Transverse colon (tissue), 4 donors: ENCODE measurements at regions not wholly inside any gene's neighbourhood (a gene's known extent, or its start where the extent isn't known, plus 50 kb on each side); places are given as distances from the start of the nearest gene placed in this dataset.

Source experiments
- CTCF ChIP-seq, 5 experiments: fragments of 200-600 bp in 3 of 5; fragments of 450-650 bp in 2 of 5; sonication (generic) in 3 of 5; IDR thresholded peaks; 1 replicate in 2 of 5; 2 replicates in 3 of 5; pipeline ENCODE4 v1.5.1; 2016 to 2017; ENCODE audit warnings: antibody characterized with exemption in 5 of 5, inconsistent platforms in 3 of 5, mild to moderate bottlenecking in 2 of 5, moderate library complexity in 1 of 5
- POLR2AphosphoS5 ChIP-seq, 3 donors: sonication (generic); formaldehyde crosslinking; IDR thresholded peaks; one replicate each; pipeline ENCODE4 v1.6.1; 2016; ENCODE audit warnings: antibody characterized with exemption in 3 of 3

GRCh38 chrX:4762196-4762595 lies 1048.7 kb upstream of the PRKX start:
- TF ChIP-seq CTCF (IDR thresholded peaks at IDR 0.05) (no peak), POLR2AphosphoS5 (IDR thresholded peaks at IDR 0.05) (no peak)
